GM21367 (cell line): ENCODE measurements at regions not wholly inside any gene's neighbourhood (a gene's known extent, or its start where the extent isn't known, plus 50 kb on each side); places are given as distances from the start of the nearest gene placed in this dataset.

Source experiments
- ATAC-seq: cut with Tn5 transposase; IDR thresholded peaks from one replicate; pipeline ENCODE4 v1.9.1; 2021; ENCODE audit not compliant: unreplicated experiment

DNA sequence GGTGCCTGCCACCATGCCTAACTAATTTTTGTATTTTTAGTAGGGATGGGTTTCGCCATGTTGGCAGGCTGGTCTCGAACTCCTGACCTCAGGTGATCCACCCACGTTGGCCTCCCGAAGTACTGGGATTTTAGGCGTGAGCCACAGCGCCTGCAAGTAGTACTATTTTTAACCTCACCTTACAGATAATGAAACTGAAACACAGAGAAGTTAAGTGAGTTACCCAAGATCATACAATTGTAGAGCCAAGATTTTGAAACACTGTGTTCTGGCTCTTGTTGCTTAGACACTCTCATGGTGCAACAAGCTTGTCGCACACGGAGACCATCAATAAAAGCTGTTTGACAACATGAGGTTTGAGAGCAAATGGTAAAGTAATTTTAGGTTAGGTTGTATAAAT, 159.1 kb upstream of the LMNTD1 start:
- ATAC-seq: no peak

DNA sequence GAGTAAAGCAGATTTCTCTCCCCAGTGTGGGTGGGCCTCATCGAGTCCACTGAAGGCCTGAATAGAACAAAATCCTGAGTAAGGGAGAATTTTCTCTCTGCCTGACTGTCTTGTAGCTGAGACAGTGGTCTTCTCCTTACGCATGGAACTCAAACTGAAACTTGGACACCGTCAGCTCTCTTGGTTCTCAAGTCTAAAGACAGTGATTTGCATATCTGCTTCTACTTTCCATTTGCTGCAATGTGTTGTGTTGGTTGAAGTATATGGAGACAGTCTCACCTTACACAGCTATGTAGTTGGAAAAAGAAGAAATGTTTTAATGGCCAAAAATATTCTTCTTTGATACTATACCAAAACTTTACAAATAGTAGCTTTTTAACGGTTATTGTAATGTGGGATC, 160.2 kb upstream of the LMNTD1 start:
- peak; percentile 99 for ATAC-seq

DNA sequence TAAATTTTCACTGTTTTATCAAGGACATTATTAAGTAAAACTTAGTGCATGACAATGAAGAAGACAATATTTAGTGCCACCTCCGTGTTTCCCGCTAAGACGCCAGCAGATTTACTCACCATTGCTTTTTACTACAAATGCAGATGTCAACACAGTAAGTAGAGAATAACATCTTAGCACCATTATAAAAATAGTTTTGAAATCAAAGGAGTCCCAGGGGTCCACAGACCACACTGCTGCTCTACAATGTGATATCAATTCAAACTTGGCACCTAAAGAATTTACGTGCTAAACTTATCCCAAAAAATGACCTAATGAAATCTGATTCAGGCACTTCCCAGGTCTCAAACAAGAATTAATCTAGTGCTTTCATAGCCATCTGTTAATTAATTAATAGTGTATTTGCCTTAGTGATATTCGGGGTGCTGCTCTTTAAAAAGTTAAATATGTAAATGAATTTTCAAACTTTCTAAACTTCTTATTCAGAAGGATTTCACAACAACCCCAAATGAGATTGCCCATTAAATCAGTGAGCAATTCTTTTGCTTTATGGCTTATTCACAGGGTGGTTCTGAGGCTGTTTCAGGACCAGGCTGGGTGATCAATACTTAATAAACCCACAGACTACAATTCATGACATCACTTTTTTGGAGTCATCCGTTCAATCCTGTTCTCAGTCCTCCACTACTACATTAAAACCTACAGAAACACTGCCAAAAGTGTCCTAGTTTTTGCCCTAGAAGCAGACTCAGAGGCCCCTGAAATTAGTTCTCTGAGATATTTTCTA, 161.3 kb upstream of the LMNTD1 start:
- no peak for ATAC-seq

DNA sequence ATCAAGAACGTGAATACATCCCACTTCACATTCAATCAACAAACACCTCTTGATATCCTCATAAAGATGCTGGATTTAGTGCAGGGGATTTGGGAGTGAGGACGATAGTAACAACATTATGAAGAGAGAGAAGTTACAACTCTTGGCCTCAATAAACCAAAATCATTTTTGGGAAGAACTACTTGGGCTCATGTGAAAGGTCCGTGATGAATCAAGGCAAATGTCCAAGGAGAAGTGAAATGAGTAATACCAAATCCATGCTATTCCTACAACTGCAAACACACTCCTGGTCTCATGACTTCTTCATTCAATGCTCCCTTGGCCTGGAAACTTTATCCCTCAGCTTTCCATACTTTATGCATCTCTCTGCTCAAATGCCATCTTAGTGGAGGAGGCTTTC, 162.0 kb upstream of the LMNTD1 start:
- no peak for ATAC-seq

DNA sequence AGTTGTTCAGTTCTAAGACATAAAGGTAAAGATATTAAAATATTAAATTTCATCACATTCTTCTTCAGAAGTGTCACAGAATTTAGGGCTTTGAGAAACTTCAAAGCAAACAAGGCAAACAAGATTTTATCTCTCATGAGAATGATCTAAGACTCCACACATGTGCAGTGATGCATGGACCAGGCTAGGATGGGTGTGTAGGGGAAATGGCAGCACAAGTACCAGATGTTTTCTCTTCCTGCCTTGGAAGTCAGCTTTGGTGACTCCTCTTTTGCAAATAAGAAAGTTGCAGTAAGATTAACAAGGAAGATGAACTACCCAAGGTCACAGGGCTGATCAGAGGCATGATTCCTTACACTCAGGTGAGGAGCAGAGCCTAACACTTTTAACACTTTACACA, 163.8 kb upstream of the LMNTD1 start:
- no peak for ATAC-seq

DNA sequence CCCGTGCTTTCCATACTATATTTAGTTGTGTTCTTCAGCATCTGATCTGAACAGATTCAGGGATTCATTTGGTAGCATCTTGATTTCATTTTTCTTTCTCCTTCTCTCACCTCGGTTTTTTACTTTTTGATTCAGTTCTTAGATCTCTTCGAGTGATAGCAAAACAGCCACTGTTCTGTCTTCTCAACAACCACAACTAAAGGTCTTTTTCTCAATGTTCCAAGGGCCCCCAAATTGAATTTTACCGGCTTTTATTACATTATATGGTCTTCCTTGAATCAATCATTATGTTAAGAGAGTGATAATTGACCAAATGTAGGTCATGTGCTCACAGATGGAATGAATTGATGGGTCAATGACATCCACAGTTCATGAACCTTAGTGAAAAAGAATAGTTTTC, 164.5 kb upstream of the LMNTD1 start:
- ATAC-seq: no peak

DNA sequence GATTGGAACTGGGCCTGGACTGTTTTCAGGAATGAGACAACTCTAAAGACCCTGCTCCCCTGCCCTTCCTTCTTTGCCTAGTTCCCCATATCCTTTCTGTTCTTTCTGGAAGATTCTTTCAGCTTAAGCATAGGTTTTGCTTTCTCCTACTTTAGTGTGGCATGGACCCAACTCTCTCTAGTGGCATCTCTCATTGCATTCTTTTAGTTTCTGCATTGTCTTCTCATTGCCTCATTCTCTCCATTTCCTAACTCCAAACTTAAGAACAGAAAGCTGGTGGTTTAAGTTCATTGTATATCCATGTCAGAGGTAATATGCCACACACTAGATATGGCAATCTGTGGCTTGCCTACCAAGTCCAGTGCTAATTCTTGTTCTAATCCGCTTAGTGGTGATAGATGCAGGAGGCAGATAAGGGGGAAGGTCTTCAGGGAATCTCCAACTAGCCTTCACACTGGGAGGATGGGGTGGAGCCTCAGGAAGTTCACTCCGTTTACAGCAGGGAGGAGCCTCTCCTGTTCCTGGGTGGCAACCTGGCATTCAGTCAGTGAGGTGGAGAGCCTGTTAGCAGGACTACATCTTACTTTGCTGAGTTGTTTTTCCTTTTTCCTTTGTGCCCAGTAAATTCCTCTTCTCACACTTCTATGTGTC, 165.1 kb upstream of the LMNTD1 start:
- no peak for ATAC-seq

DNA sequence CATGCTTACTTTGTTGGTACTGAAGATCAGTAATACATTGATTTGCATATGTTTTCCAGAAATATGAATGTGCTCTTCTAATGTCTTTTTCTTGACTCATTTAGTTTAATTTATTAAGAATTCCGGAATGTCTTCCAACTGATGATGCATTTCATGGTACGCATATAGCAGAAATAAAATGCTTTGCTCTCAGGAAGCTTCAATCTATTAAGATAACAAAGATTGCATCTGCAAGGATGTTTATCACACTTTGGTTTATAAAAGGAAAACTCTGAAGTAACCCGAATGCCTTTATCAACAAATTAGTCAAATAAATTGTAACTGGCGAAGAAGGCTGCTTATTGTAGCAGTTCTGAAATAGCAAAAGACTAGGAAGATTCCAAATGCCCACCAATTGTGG, 166.4 kb upstream of the LMNTD1 start:
- ATAC-seq: no peak

DNA sequence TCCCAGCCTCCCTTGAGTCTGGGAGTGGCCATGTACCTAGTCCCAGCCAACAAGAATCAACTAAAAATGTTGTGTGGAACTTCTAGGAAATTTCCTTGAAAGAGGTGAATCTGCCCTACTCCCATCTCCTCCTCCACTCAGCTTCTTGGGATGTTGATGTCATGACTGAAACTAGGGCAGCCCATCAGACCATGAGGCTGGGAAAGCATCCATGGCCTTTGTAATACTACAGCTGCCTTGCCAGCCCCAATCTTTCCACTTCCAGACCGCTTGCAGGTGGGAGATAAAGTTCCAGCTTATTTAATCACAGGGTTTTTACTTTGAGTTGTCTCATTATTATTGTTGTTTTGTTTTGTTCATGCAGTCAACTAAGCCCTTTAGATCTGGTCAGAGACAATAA, 170.3 kb upstream of the LMNTD1 start:
- ATAC-seq: no peak

DNA sequence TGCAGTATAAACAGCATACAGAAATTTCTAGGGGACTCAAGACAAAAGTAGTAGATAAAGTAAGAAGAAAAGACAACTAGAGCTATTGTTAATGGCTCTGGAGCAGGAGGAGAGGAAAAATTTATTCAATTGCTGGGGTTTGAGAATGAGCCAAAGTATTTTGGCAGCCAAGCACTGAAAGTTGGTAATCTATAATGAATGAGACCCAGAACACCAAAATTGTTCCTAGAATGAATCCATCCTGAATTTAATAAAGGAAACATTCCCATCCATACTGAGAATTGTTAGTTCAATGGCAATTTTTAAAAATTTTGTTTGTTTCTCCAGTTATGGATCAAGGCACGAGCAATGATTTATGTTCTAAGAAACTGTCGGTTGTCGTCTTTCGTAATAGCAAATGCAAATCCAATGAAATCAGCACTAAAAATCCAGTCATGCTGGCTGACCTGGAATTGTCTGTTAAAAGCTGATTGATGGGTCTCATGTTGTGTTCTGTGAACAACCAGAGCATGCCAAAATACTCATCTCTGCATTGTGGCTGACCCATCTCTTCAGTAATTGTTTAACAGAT, 170.9 kb upstream of the LMNTD1 start:
- ATAC-seq: no peak

DNA sequence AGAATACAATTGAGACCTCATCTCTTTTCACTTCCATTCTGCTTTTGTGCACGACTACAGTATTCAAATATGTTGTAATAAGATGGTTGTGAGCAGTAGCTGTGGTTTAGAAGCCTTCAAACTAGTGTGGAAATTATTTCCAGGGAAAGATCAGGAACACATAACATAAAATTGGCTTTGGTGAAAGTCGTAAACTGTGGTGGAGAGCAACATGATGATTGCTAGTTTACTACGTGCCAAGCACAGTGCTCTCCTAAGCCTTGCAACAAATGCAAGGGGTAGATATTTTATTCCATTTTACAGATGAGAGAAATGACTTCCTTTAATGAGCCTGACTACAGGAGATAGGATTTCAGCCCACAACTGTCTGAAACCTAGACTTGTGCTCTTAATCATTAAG, 172.4 kb upstream of the LMNTD1 start:
- no peak for ATAC-seq

DNA sequence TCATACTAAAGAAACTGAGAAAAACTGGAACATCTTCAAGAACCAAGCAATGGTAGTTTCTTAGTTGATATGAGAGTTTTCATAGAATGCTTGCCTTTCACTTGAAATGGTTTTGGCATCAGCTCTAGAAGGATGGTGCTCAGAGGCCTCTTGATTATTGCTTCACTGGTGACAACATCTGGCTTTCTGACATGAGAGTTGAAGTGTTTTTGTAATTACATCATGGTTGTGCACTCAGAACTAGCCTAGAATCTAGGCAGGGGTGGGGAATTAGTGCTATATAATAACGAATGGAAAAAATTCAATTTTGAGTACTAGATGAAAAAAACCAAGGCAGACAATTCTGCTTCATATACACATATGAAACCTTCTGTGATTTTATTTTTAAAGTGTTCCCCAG, 172.8 kb upstream of the LMNTD1 start:
- ATAC-seq: no peak

DNA sequence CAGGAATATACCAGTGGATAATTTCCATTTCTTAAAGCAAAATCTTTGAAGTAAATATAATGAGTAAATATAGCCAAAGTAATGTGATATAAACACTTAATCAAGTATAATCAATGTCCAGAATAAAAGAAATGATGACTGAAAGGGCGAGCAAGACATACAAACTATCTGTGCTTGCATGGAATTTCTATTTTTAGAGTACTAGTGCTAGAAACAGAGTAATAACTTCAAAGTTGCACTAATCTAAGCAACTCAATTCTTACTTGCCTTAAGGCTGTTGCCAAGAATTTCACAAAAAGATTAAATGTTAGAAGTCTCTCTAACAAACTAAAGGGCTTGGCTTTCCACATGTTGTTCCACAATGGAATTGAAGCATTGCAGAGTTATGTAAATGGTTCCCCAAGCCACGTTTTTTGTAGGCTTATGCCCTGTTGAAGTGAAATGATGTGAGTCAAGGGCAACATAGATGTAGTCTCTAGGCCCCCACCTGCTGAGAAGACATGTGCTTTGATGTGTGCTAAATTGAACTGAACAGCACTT, 175.0 kb upstream of the LMNTD1 start:
- ATAC-seq: no peak

DNA sequence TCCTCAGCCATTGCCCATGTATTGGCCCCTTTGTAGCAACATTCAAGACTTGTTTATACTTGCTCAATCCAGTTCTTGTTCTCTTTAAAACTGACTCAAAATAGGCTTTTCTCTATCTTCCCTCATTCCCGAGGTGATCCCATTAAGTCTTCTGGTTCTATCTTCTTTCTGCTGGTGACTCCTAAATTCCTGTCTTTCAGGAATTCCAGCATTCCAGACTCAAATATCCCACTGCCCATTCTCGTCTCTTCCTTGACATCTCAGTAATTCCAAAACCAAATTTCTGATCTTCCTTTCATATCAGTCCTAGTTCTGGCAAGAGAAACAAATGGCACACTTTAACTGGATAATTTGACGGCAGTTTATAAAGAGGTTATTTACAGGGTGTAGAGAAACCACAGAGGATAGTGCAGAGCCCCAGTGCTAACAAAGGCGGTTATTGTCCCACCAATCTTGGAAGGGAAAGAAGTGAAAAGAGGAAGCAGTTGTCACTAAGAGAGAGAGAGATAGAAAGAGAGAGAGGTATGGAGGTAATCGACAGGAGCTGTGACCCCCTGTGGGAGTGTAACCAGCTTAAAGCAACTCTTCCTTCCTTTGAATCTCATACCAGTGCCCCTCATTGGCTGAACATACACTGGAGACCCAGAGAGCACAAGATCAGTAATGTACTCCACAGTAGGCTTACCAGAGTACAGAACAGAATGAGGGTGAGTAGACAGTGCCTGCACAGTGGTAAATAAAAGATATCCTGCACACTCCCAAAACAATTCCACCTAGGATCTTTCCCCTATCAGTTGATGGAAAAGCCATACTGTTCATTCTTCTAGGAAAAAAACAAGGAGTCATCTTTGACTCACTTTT, 177.6 kb upstream of the LMNTD1 start:
- ATAC-seq: no peak

DNA sequence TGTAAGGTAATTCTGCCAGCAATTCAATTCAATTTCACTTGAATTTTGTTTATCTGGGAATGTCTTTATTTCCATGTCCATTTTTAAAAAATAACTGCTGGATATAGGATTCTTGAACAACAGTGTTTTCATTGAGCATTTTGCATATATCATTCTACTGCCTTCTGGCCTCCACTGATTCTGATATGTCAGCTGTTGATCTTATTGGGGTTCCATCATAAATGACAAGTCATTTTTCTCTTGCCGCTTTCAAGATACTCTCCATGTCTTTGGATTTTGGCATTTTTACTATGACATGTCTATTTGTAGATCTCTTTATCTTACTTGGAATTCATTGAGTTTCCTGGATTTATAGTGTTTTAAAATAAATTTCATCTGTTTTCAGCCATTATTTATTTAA, 180.5 kb upstream of the LMNTD1 start:
- no peak for ATAC-seq

DNA sequence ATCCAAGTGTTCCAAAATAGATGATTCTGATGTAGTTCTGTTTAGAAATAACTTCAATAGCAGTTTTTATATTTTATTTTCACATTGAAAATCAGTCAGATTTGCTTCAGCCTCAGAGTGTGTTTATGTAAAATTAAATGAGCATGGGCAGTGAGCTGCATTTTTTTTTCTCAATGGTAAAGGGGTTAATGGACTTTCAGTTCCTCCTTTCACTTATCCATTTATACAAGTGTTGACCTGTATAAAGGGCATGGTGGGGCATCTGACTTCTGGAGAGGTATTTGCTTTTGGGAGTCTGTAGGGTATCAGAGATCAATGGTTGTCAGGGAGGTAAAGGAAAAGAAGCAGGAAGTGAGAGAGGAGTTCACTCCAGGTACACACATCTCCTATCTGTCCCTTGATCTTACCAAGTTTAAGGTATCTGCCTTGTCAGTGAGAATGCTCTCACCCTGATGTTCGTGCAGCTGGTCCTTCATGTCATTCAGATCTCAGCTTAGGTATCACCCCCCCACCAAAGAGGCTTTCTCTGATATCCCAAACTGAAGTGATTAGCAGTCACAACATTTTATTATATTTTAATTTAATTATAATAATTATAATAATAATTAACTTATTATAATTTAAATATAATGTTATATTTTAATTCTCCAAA, 181.6 kb upstream of the LMNTD1 start:
- peak; percentile 79 for ATAC-seq

DNA sequence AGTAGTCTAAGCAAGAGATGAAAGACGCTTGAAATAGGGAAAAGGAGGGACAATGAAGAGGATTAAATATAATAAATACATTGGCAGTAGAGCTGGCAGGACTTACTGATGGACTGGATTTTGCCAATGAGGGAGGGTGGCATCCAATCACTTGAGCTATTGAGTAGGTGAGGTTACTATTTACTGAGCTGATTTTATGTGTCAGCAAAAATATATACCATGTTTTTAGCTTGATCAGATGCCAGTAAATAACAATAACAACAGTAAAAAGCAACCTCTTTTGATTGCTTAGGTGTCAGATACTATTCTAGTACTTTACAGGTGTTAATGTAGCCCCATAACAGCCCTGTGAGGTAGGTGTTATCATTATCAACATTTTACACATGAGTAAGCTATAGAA, 187.5 kb upstream of the LMNTD1 start:
- ATAC-seq: no peak

DNA sequence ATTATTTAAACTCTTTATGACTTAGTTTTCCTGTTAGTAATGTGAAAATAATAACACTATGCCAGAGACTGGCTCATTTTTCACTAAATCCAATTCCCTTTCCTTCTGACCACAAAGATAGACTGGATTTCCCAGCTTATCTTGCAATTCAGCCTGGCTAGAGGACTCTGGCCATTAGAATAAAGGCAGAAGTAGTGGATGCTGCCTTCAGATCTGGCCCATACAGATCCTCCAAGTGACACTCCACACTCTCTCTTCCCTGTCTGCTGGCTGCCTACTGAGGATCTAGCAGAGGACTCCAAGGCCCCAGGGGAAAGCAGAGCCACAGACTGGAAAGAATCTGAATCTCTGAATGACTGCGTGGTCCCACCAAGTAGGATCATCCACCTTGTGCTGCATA, 188.8 kb upstream of the LMNTD1 start:
- no peak for ATAC-seq

DNA sequence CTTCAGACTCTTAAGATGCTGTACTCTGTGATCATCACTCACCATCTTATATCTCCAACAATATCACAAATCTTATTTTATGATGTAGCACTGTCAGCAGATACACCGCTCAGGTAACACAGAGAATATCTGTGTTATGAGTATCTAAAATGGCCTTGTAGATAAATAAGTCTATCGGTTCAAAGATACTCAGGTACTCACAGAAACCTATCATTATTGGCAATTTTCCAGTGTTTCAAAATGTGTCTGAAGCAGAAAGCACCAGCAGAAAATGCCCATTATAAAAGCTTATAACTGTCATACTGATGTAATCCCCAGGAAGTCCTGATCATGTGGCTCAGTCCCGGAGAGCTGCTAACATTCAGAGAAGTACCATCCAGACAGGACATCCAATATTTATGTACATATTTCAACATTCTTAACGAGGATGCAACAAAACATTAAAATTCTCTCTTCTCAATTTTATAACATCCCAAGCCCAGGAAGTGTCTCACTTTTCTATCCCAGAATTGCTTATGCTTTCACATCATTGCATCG, 190.7 kb upstream of the LMNTD1 start:
- no peak for ATAC-seq

DNA sequence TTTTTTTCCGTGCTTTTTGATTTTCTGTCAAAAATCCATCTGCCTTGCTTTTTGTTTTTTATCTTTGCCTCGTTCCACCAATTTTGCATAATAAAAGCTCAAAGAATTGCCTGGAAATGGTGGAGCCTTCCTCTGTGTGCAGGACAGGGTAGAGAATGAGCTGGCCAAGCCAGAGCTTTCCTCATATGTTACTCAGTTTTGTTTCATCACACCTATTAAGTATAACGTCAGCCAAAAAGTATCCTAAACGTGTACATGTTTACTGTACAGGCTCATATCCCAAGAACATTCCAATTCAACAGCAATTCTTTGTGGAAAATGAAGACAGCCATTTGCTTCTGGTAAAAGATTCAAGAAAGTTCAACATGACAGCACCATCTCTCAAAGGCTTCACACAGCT, 191.2 kb upstream of the LMNTD1 start:
- ATAC-seq: no peak

DNA sequence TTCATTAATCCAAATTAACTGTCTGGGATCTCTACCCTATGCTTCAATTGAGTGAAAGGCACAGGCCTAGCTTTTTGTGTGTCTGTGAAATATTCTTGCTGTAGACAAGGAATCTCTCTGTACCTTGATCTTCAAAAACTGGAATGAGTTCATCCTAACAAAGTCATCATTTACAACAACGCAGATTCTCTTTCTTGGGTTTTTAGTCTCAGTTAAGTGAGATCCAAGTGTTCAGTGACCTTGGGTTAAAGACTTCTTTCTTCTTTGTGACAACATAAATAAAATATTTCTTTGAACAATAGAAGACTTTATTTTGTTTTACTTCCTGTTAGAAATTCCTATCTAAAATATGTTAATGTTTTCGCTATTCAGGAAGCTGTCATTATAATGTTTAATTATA, 192.2 kb upstream of the LMNTD1 start:
- ATAC-seq: no peak
